Breast epithelium (tissue), 3 donors: ENCODE measurements at regions not wholly inside any gene's neighbourhood (a gene's known extent, or its start where the extent isn't known, plus 50 kb on each side); places are given as distances from the start of the nearest gene placed in this dataset.

Source experiments
- CTCF ChIP-seq, 3 donors: fragments of 450-650 bp; IDR thresholded peaks; one replicate each; pipeline ENCODE4 v1.5.1; 2016 to 2017; ENCODE audit warnings: antibody characterized with exemption in 3 of 3, mild to moderate bottlenecking in 3 of 3, moderate library complexity in 3 of 3
- POLR2A ChIP-seq: fragments of 450-650 bp; IDR thresholded peaks from one replicate; pipeline ENCODE4 v1.6.1; 2016; ENCODE audit warnings: antibody characterized with exemption, mild to moderate bottlenecking, moderate library complexity

DNA sequence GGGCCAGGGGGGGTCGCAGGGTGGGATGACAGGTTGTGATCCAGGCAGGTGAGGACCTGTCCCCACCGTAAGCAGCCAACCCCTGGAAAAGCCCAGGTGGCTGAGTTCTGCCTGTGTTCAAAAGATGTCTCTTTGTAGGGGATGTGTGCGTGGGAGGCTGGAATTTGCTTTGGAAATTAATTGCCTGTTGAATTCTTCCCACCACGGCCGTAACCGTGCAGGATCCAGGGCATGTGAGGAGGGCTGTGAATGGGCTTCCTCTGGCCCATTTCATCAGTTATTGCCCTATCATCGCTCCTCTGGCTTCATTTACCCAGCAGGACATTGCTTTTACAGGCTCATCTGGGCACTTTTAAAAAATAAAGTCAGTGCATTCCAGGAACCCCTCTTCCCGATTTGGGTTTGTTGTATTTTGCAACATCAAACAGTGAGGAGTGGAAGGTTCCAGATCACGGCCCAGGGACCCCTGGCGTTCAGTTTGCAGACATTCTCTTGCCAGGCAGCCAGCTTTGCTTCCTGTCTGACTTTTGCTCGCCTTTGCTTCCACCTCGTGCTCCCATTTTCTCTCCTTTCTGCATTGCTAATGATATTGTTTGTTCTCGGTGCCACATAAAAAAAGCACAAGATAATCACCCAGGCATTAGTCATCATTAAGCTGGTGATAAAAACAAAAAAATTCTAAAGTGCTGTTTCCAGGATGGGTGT, 1306.6 kb downstream of the BRD1 start:
- TF ChIP-seq CTCF (IDR thresholded peaks at IDR 0.05) (no peak), POLR2A (no peak)
